Activated CD8-positive, alpha-beta T cell treated with anti-CD3 and anti-CD28 coated beads for 36 hours (primary cell): ENCODE measurements at regions not wholly inside any gene's neighbourhood (a gene's known extent, or its start where the extent isn't known, plus 50 kb on each side); places are given as distances from the start of the nearest gene placed in this dataset.

Experiments used
- ATAC-seq: fragments of 200-7000 bp; cut with Tn5 transposase; one replicate; pipeline ENCODE4 v1.10.0; 2021; ENCODE audit warnings: mild to moderate bottlenecking, moderate library complexity
- CTCF ChIA-PET: fragments of 350-600 bp; sonication (Branson Sonifier 250); formaldehyde crosslinking; loops from one replicate; lab custom pipeline; 2021; ENCODE audit warnings: antibody characterized with exemption; lab: Charles Lee
- POLR2A ChIA-PET: fragments of 350-600 bp; sonication (Branson Sonifier 250); formaldehyde crosslinking; loops from one replicate; lab custom pipeline; 2021; ENCODE audit warnings: antibody characterized with exemption; lab: Charles Lee
- DNase-seq: peaks from one replicate; pipeline ENCODE4 v3.0.0-alpha.2; 2020
- H3K27ac Mint-ChIP-seq: one replicate; pipeline ENCODE4 v1.8.0; 2021; ENCODE audit warnings: mild to moderate bottlenecking, mixed read lengths
- H3K27me3 Mint-ChIP-seq: one replicate; pipeline ENCODE4 v1.8.0; 2021; ENCODE audit warnings: mixed read lengths
- H3K36me3 Mint-ChIP-seq: one replicate; pipeline ENCODE4 v1.8.0; 2021; ENCODE audit warnings: low read depth, mixed read lengths
- H3K4me1 Mint-ChIP-seq: one replicate; pipeline ENCODE4 v1.8.0; 2021; ENCODE audit warnings: low read depth, mixed read lengths
- H3K4me3 Mint-ChIP-seq: one replicate; pipeline ENCODE4 v1.8.0; 2021; ENCODE audit warnings: mild to moderate bottlenecking, moderate library complexity, mixed read lengths
- H3K9me3 Mint-ChIP-seq: one replicate; pipeline ENCODE4 v1.8.0; 2021; ENCODE audit warnings: mixed read lengths
- CTCF ChIP-seq: fragments of 200-600 bp; IDR thresholded peaks from one replicate; pipeline ENCODE4 v1.8.0; 2022; ENCODE audit warnings: antibody characterized with exemption, mild to moderate bottlenecking
- intact Hi-C: fragments of 100-400 bp; cut with micrococcal nuclease; formaldehyde crosslinking; loops from one replicate; pipeline ENCODE4 v1.10.0; 2022

GRCh38 chr2:149271575-149271974 is 58.8 kb upstream of the LYPD6 start:
- ATAC-seq: no peak
- H3K9me3 Mint-ChIP-seq: no peaks in the 10 kb centered on the region
- H3K27ac Mint-ChIP-seq: no peak overlapping the region

GRCh38 chr2:149278161-149278871 is 52.1 kb upstream of the LYPD6 start:
- no peak overlapping the region for H3K27ac Mint-ChIP-seq
- H3K27me3 Mint-ChIP-seq: peaks cover 3% of the 10 kb centered on the region
- ChIA-PET POLR2A (no interaction called here), CTCF (no interaction called here)
- H3K36me3 Mint-ChIP-seq: no peaks in the 10 kb centered on the region
- intact Hi-C loops: no loop called here
- no peak for TF ChIP-seq CTCF
- ATAC-seq (no peak), DNase-seq (no peak)
- H3K4me3 Mint-ChIP-seq: no peak overlapping the region
- H3K9me3 Mint-ChIP-seq: no peaks in the 10 kb centered on the region
- no peaks in the 10 kb centered on the region for H3K4me1 Mint-ChIP-seq

More at GRCh38 chr2:149271575-149271974, 58.8 kb upstream of the LYPD6 start:
- ChIA-PET CTCF (no interaction called here), POLR2A (no interaction called here)
- no peak for TF ChIP-seq CTCF
- Mint-ChIP-seq H3K27me3 (peaks cover 2% of the 10 kb centered on the region), H3K36me3 (no peaks in the 10 kb centered on the region), H3K4me1 (peaks cover 7% of the 10 kb centered on the region), H3K4me3 (no peak overlapping the region)
- DNase-seq: no peak
- intact Hi-C loops: no loop called here

GRCh38 chr2:149278872-149279264 is 51.5 kb upstream of the LYPD6 start:
- CTCF ChIA-PET: no interaction called here
- TF ChIP-seq CTCF: no peak

More at GRCh38 chr2:149278872-149279264, 51.5 kb upstream of the LYPD6 start:
- no peak for ATAC-seq
- H3K4me3 Mint-ChIP-seq: no peak overlapping the region
- no peaks in the 10 kb centered on the region for H3K9me3 Mint-ChIP-seq
- peaks cover 3% of the 10 kb centered on the region for H3K27me3 Mint-ChIP-seq
- DNase-seq: no peak
- POLR2A ChIA-PET: interaction anchor here (0.6 kb wide), 1 partner anchor 123 kb away, joined by 3 read pairs; no protein-coding TSS in a partner anchor
- H3K27ac Mint-ChIP-seq: no peak overlapping the region
- no peaks in the 10 kb centered on the region for H3K4me1 Mint-ChIP-seq
- H3K36me3 Mint-ChIP-seq: no peaks in the 10 kb centered on the region
- intact Hi-C loops: no loop called here
